GM18907 (cell line): ENCODE measurements at regions not wholly inside any gene's neighbourhood (a gene's known extent, or its start where the extent isn't known, plus 50 kb on each side); places are given as distances from the start of the nearest gene placed in this dataset.
A peak's percentile ranks its signal among the peaks of the same experiment; 100 is the strongest.

Experiments
- ATAC-seq: cut with Tn5 transposase; IDR thresholded peaks from one replicate; pipeline ENCODE4 v1.9.1; 2021; ENCODE audit warnings: mild to moderate bottlenecking, moderate library complexity; ENCODE audit not compliant: unreplicated experiment

- no peak for ATAC-seq
Observed at GRCh38 chr2:195498839-195499490, 158.1 kb upstream of the SLC39A10 start.

GRCh38 chr2:195498176-195498575 is 158.8 kb upstream of the SLC39A10 start:
- ATAC-seq: peak; percentile 63

- ATAC-seq: no peak
Observed at GRCh38 chr2:195496991-195497390, 160.0 kb upstream of the SLC39A10 start.

- ATAC-seq: no peak
Observed at GRCh38 chr2:195495966-195496365, 161.1 kb upstream of the SLC39A10 start.

GRCh38 chr2:195495351-195495750 is 161.7 kb upstream of the SLC39A10 start:
- no peak for ATAC-seq

GRCh38 chr2:195494451-195494850 is 162.6 kb upstream of the SLC39A10 start:
- ATAC-seq: no peak

- no peak for ATAC-seq
Observed at GRCh38 chr2:195493416-195493815, 163.6 kb upstream of the SLC39A10 start.

- ATAC-seq: no peak
Observed at GRCh38 chr2:195490319-195490718, 166.7 kb upstream of the SLC39A10 start.

- no peak for ATAC-seq
Observed at GRCh38 chr2:195489101-195489500, 167.9 kb upstream of the SLC39A10 start.

- no peak for ATAC-seq
Observed at GRCh38 chr2:195488567-195488966, 168.5 kb upstream of the SLC39A10 start.

GRCh38 chr2:195486987-195487644 is 169.9 kb upstream of the SLC39A10 start:
- peak; percentile 95 for ATAC-seq

GRCh38 chr2:195486520-195486919 is 170.5 kb upstream of the SLC39A10 start:
- ATAC-seq: no peak

- ATAC-seq: no peak
Observed at GRCh38 chr2:195482010-195482409, 175.0 kb upstream of the SLC39A10 start.

- ATAC-seq: no peak
Observed at GRCh38 chr2:195480121-195480520, 176.9 kb upstream of the SLC39A10 start.

- ATAC-seq: no peak
Observed at GRCh38 chr2:195479407-195479806, 177.6 kb upstream of the SLC39A10 start.

- ATAC-seq: peak; percentile 29
Observed at GRCh38 chr2:195477996-195478382, 179.0 kb upstream of the SLC39A10 start.

- ATAC-seq: peak; percentile 62
Observed at GRCh38 chr2:195477248-195477995, 179.6 kb upstream of the SLC39A10 start.

GRCh38 chr2:195475336-195475735 is 181.7 kb upstream of the SLC39A10 start:
- no peak for ATAC-seq

GRCh38 chr2:195473862-195474261 is 183.2 kb upstream of the SLC39A10 start:
- no peak for ATAC-seq

- ATAC-seq: no peak
Observed at GRCh38 chr2:195472501-195473234, 184.4 kb upstream of the SLC39A10 start.

GRCh38 chr2:195471807-195472206 is 185.2 kb upstream of the SLC39A10 start:
- ATAC-seq: no peak
